ENCODE measurements at regions not wholly inside any gene's neighbourhood (a gene's known extent, or its start where the extent isn't known, plus 50 kb on each side); places are given as distances from the start of the nearest gene placed in this dataset.
"Not testable (repeated sequence)": the region's sequence is repeated elsewhere in the genome, so short reads cannot be mapped to it uniquely, and the experiment has no call there.

DNA sequence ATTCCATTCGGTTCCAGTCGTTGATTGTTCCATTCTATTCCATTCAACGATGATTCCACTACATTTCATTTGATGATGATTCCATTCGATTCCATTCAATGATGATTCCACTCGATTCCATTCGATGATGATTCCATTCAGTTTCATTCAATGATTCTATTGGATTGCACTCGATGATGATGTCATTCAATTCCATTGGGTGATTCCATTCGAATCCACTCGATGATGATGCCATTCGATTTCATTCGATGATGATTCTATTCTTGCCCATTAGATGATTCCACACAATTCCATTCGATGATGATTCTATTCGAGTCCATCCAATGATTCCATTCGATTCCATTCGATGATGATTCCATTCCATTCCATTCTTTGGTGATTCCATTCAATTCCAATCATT is 1283.7 kb downstream of the TP53TG3F start:
- no peak overlapping the region for H3K4me3 ChIP-seq
- H3K36me3 ChIP-seq = no peaks in the 10 kb centered on the region
- TF ChIP-seq, protein P1, sequence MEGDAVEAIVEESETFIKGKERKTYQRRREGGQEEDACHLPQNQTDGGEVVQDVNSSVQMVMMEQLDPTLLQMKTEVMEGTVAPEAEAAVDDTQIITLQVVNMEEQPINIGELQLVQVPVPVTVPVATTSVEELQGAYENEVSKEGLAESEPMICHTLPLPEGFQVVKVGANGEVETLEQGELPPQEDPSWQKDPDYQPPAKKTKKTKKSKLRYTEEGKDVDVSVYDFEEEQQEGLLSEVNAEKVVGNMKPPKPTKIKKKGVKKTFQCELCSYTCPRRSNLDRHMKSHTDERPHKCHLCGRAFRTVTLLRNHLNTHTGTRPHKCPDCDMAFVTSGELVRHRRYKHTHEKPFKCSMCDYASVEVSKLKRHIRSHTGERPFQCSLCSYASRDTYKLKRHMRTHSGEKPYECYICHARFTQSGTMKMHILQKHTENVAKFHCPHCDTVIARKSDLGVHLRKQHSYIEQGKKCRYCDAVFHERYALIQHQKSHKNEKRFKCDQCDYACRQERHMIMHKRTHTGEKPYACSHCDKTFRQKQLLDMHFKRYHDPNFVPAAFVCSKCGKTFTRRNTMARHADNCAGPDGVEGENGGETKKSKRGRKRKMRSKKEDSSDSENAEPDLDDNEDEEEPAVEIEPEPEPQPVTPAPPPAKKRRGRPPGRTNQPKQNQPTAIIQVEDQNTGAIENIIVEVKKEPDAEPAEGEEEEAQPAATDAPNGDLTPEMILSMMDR (IDR thresholded peaks at IDR 0.05) = no peak
- TF ChIP-seq POLR2A (IDR thresholded peaks at IDR 0.05) = no peak
- TF ChIP-seq POLR2AphosphoS5 (IDR thresholded peaks at IDR 0.05) = no peak
- TF ChIP-seq EP300 (IDR thresholded peaks at IDR 0.05) = no peak
- peaks cover 3 to 79% (median 60%) of the 10 kb centered on the region in 4 donors for H3K9me3 ChIP-seq
- H3K27ac ChIP-seq = no peak overlapping the region
- intact Hi-C loops (cut with DNase I; ENCODE audit: low total_unique reads) = no loop called here
- 82 to 87% (median 85%) methylated on average over 15 of the region's 15 CpGs for WGBS, 5 donors
- no peaks in the 10 kb centered on the region for H3K27me3 ChIP-seq
- DNase-seq = no peak
- no peaks in the 10 kb centered on the region for H3K4me1 ChIP-seq

DNA sequence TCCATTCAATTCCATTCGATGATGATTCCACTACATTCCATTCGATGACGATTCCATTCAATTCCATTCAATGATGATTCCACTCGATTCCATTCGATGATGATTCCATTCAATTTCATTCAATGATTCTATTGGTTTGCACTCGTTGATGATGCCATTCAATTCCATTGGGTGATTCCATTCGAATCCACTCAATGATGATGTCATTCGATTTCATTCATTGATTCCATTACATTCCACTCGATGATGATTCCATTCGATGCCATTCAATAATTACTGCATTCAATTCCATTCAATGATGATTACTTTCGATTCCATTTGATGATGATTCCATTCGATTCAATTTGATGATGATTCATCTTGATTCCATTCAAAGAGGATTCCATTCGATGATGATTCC is 1299.4 kb downstream of the TP53TG3F start:
- DNase-seq = no peak
- Histone ChIP-seq H3K27me3 (no peaks in the 10 kb centered on the region), H3K27ac (no peak overlapping the region), H3K9me3 (peaks cover 0 to 100% (median 63%) of the 10 kb centered on the region in 4 donors), H3K4me1 (no peaks in the 10 kb centered on the region), H3K4me3 (no peak overlapping the region), H3K36me3 (no peaks in the 10 kb centered on the region)
- TF ChIP-seq EP300 (IDR thresholded peaks at IDR 0.05) = no peak
- no peak for TF ChIP-seq POLR2A (IDR thresholded peaks at IDR 0.05)
- TF ChIP-seq POLR2AphosphoS5 (IDR thresholded peaks at IDR 0.05) = no peak
- TF ChIP-seq, protein P1 (IDR thresholded peaks at IDR 0.05) = no peak
- 78 to 83% (median 82%) methylated on average over 13 of the region's 13 CpGs for WGBS, 5 donors
- intact Hi-C loops (cut with DNase I; ENCODE audit: low total_unique reads) = no loop called here

DNA sequence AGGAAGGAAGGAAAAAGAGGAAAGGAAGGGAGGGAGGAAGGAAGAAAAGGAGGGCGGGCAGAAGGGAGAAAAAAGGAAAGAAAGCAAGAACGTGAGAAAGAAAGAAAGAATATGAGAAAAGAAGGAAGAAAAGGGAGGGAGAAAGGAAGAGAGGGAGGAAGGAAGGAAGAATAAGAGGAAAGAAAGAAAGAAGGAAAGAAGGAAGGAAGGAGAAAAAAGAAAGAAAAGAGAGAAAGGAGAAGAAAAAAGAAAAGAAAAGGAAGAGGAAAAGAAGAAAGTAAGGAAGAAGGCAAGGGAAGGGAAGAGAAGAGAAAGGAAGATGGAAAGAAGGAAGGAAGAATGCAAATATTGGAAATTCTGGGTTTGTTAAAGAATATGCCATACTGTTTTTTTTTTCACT is 1332.4 kb downstream of the TP53TG3F start:
- H3K27ac ChIP-seq; H3K36me3 ChIP-seq; H3K4me1 ChIP-seq; DNase-seq; H3K27me3 ChIP-seq; intact Hi-C loops (cut with DNase I; ENCODE audit: low total_unique reads); H3K4me3 ChIP-seq: not testable (repeated sequence)
- peaks cover 0 to 27% (median 10%) of the 10 kb centered on the region in 4 donors for H3K9me3 ChIP-seq
- WGBS, 5 donors = 16 to 39% (median 28%) methylated on average over 2 of the region's 2 CpGs

DNA sequence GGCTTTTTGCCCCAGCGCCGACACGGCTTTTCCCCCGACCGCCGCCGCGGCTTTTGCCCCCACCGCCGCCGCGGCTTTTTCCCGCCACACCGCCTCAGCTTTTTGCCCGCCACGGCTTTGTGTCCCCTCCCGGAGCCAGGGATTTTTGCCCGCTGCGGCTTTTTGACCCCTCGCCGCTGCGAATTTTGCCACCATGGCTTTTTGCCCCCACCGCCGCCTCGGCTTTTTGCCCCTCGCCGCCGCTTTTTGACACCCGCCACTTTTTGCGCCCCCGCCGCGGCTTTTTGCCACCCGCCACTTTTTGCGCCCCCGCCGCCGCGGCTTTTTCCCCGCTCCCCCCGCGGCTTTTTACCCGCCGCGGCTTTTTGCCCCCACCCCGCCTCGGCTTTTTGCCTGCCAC is 1342.5 kb downstream of the TP53TG3F start:
- H3K36me3 ChIP-seq = no peaks in the 10 kb centered on the region
- H3K27ac ChIP-seq = no peak overlapping the region
- no peak overlapping the region for H3K4me3 ChIP-seq
- DNase-seq = peak in 1 of 2 donors; percentile 24
- H3K4me1 ChIP-seq = no peaks in the 10 kb centered on the region
- WGBS, 5 donors = 55 to 72% (median 65%) methylated on average over 29 to 47 of the region's 47 CpGs
- H3K9me3 ChIP-seq = peaks cover 4 to 37% (median 31%) of the 10 kb centered on the region in 4 donors
- no peak for TF ChIP-seq POLR2AphosphoS5 (IDR thresholded peaks at IDR 0.05)
- TF ChIP-seq, protein P1 (IDR thresholded peaks at IDR 0.05) = no peak
- no peak for TF ChIP-seq POLR2A (IDR thresholded peaks at IDR 0.05)
- TF ChIP-seq EP300 (IDR thresholded peaks at IDR 0.05) = no peak
- H3K27me3 ChIP-seq = peaks cover 0 to 30% (median 0%) of the 10 kb centered on the region in 3 donors
- intact Hi-C loops (cut with DNase I; ENCODE audit: low total_unique reads) = no loop called here

DNA sequence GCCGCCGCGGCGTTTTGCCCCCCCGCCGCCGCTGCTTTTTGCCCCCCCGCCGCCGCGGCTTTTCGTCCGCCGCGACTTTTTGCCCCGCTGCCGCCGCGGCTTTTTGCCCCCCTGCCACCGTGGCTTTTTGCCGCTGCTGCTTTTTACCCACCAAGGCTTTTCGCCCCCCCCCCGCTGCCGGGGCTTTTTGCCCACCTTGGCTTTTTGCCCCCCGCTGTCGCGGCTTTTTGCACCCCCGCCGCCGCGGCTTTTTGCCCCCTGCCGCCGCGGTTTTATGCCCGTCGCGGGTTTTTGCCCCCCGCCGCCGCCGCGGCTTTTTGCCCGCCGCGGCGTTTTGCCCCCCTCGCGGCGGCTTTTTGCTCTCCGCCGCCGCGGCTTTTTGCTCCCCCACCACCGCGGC is 1343.0 kb downstream of the TP53TG3F start:
- intact Hi-C loops (cut with DNase I; ENCODE audit: low total_unique reads) = no loop called here
- H3K4me1 ChIP-seq = no peaks in the 10 kb centered on the region
- WGBS, 5 donors = 56 to 73% (median 67%) methylated on average over 22 to 55 of the region's 55 CpGs

More for the DNA sequence above, 1343.0 kb downstream of the TP53TG3F start:
- DNase-seq = peak in 1 of 2 donors; percentile 0
- Histone ChIP-seq H3K36me3 (no peaks in the 10 kb centered on the region), H3K4me3 (no peak overlapping the region), H3K9me3 (peaks cover 4 to 38% (median 32%) of the 10 kb centered on the region in 4 donors), H3K27me3 (peaks cover 0 to 30% (median 0%) of the 10 kb centered on the region in 3 donors), H3K27ac (no peak overlapping the region)
- TF ChIP-seq POLR2A (IDR thresholded peaks at IDR 0.05) = no peak
- TF ChIP-seq EP300 (IDR thresholded peaks at IDR 0.05) = no peak
- no peak for TF ChIP-seq POLR2AphosphoS5 (IDR thresholded peaks at IDR 0.05)
- TF ChIP-seq, protein P1 (IDR thresholded peaks at IDR 0.05) = no peak
